PC-3 (cell line): ENCODE measurements at regions not wholly inside any gene's neighbourhood (a gene's known extent, or its start where the extent isn't known, plus 50 kb on each side); places are given as distances from the start of the nearest gene placed in this dataset.

ENCODE experiments used
- CTCF ChIP-seq: fragments of 300-600 bp; sonication (generic); conservative IDR thresholded peaks from 2 replicates; pipeline ENCODE4 v1.5.1; 2017; ENCODE audit warnings: antibody characterized with exemption, low read depth, mild to moderate bottlenecking, low read length
- EZH2phosphoT487 ChIP-seq: fragments of 300-600 bp; sonication (generic); IDR thresholded peaks from 2 replicates; pipeline ENCODE4 v1.6.1; 2018; ENCODE audit warnings: mild to moderate bottlenecking, antibody characterized with exemption, low read length, borderline replicate concordance

GRCh38 chr13:65456150-65456912 lies 1773.8 kb downstream of the PCDH9 start:
- TF ChIP-seq EZH2phosphoT487 (no peak), CTCF (no peak)
